Raji (cell line): ENCODE measurements at regions not wholly inside any gene's neighbourhood (a gene's known extent, or its start where the extent isn't known, plus 50 kb on each side); places are given as distances from the start of the nearest gene placed in this dataset.

Source experiments
- POLR2A ChIP-seq: IDR thresholded peaks from 2 replicates; pipeline ENCODE4 v1.6.1; 2011; ENCODE audit warnings: low read depth, low read length, control low read depth; ENCODE audit not compliant: insufficient read depth

DNA sequence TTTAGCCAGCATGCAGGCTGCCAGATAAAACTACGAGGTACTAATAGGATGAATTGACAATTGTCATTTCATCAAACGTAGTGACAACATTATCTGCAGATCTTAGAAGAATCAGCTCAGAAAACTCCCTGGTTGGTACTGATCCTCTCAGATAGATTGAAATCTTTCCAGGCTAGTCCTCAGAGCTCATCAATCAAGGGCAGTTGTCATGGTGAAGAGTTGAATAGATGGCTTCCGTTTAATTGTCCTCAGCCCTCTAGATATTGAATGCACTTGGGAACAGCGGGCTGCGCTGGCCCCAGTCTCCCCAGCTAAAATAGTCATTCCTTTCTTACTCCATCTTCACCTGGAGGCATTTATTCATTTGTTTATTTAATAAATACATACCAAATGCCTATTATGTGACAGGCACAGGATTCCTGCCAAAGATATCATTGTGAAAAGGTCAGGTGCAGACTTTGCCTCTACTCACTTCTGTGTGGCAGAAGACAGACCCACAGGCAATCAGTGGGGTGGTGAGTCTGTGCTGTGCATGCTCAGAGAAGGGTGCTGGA, 1081.6 kb downstream of the TYW1 start:
- TF ChIP-seq POLR2A, result no peak

DNA sequence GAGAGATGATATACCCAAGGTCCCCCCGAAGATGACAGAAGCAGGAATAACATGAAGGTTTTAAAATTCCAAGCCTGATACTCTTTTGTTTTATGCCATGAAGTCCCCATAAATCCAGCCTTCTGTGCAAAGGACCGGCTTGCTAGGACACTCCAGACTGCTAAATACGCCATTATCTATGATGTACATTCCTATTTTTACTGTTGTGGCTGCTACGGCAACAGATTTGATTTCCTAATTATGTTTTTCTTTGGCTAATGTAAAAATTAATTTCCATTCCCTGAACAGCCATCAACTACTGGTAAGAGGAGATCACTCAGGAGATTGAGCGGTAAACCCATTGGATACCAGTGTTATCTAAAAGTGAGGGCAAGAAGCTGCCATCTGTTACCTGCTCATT, 1090.8 kb downstream of the TYW1 start:
- TF ChIP-seq POLR2A, result no peak

DNA sequence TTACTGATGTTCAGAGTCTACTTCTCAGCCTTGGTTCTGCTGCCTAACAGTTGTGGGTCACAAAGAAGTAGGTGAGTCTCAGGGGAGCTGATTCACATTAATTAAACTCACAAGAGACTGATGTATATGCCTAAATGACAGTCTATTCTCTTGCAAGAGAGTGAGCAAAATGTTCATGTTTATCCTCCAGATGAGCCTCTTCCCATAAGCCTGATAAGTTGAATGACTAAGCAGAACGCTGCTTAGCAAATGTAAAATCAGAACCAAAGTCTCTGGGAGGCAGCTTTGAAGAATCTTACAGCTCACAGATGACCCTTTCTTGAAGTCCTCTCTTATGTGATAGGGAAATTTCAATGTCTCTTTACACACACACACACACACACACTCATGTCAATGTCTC, 1092.2 kb downstream of the TYW1 start:
- no peak for TF ChIP-seq POLR2A

DNA sequence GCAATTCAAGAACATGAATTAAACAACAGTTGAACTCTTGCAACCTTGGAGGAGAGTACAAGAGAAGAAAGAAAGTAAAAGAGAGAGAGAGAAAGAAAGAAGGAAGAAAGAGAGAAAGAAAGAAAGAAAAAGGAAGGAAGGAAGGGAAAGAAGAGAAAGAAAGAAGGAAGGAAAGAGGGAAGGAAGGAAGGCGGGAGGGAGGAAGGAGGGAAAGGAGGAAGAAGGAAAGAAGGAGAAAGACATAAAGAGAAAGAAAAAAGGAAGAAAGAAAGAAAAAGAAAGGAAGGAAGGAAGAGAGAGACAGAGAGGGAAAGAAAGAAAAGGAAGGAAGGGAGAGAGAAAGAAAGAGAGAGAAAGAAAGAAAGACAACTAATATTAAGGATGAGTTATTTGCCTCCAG, 1106.7 kb downstream of the TYW1 start:
- TF ChIP-seq POLR2A, result no peak

DNA sequence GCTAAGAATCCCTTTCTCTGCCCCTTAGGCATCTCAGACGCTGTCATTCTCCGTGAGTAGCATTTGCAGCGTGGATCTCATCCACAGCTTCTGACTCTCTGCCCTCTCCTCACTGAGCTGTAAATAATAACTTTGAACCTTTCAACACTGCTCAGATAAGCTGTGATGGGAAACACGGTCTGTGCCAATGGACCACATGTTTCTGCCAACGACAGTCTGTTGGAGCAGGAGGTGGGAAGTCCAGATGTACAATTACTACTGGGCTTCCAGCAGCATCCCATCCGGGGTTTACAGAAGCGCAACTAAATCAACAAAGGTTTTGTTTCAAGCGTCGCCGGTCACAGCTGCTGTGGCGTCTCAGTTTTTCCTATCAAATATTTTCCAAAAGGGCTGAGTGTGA, 1110.6 kb downstream of the TYW1 start:
- TF ChIP-seq POLR2A, result no peak

DNA sequence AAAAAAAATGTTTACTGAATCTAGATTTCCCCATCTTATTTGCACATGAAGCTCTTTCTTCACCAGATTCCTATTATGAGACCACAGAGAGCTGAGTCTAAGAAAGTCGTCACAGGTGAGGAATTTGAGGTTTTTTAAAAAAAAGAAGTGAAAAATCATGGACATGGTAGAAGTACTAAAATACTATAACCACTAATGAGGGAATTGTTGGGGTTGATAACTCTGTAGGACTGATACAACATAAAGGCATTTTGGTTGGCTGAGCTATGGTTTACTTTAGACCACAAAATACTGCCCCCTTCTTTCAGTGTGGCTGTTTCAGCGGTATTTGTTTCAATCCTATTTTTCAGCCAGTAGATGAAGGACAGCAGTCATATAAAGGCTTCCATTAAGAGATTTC, 1111.3 kb downstream of the TYW1 start:
- TF ChIP-seq POLR2A, result no peak

DNA sequence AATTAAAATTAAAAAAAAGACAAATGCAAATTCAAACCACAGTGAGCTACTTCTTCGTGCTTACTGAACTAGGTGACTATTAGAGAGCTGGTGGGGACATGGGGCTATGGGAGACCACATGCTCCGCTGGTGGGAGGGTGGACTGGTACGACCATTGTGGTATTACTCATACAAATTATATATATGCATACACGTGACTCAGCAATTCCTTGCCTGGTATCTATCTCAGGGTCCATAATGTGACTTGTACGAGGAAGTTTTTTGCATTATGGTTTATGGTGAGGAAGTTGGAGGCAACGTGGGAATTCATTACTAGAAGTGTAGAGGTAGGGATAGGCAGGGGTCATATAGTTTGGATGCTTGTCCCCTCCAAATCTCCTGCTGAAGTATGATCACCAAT, 1112.7 kb downstream of the TYW1 start:
- no peak for TF ChIP-seq POLR2A

DNA sequence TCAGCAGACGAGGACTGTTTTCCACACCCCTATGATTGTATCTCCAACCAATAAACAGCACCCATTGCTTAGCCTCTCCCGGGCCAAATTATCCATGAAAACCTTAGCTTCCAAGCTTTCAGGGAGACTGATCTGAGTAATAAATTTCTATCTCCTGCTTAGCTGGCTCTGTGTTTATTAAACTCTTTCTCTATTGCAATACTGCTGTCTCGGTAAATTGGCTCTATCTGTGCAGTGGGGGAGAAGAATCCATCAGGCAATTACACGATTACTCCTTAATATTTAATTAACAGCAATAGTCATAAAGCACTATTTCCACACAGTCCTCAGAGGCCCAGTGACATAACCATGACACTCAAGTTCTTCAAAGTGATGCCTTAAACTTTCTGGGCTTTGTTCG, 1122.8 kb downstream of the TYW1 start:
- no peak for TF ChIP-seq POLR2A

DNA sequence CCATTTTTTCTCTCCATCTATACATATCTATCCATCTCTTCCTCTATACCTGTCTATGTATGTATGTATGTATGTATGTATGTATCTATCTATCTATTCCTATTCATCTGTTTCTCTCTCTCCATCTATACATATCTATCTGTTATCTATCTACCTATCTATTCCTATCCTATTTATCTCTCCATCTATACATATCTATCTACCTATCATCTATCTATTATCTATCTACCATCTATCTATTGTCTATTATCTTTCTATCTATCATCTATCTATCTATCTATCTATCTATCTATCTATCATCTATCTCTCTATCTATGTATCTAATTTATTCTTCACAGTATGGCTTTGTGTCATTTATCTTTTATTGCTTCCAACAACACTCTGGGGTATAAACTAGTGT, 1124.4 kb downstream of the TYW1 start:
- TF ChIP-seq POLR2A, result no peak

DNA sequence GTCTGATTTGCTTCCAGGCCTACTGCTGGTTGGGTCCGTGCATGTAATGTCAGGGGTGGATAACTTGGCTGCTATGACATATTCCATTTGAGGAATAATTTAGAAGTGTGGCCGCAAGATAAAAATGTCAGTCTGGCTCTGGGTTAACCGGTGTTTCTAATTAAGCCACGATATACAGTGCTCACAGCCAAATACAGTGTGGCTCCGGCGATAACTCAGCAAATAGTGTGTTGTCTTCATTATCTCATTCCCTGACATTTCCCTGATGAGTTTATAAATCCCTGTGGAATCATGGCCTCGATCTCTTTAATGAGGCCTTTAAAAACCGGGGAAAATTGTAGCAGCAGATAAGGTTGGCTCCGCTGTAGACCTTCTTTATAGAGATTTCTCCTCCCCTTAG, 1125.0 kb downstream of the TYW1 start:
- TF ChIP-seq POLR2A, result no peak

DNA sequence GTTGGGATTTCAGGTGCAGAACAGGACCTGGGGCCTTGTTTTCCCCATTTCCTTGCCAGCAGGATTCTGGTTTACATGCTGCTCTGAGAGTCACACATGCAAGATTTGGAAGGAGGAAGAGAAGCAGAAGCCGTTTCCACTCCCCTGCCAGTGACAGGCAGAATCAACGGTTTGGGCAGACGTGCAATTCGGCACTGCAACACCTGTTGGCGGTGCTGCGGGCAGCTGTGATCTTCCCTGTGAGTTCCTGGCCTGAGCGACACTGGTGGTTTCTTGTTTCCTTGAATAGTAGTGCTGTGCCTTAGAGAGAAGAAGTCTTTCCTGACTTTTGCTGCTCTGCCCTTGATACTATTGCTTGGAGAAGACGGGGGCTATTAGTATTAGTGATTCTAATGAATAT, 1126.2 kb downstream of the TYW1 start:
- no peak for TF ChIP-seq POLR2A

DNA sequence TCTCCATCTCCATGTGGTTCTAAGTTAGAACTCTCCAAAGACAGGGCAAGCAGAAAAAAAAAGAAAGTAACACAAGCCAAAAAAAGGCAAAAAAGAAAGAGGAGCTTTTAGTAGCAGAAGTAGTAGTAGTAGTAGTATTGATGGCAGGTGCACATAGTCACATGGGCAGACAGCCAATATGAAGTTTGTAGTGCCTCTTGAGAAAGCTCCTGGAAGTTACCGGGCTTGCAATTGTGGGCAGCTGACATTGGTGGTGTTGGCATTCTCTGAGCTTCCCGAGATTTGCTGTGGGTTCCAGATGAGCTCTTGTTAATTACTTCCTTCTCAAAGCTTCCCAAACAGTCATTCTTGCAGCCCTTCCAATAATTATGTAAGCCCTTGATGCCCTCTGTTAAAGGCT, 1128.5 kb downstream of the TYW1 start:
- no peak for TF ChIP-seq POLR2A

DNA sequence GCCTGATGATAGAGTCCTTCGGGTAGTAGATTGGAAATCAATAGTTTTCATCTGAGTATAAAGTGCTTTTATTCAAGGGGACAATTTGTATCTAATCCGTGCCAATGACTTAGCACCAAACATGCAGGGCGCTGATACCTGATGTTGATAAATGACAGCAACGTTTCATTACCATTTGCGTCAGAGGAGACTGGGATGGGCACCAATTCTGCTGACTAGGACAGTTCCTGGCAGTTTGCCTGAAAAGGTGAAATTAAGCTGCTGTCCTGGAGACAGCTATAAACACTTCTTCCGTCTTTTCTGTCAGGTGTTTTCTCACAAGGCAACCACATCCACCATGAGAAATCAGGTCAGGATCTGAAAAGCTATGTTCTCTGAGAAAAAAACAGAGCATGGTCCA, 1136.4 kb downstream of the TYW1 start:
- no peak for TF ChIP-seq POLR2A

DNA sequence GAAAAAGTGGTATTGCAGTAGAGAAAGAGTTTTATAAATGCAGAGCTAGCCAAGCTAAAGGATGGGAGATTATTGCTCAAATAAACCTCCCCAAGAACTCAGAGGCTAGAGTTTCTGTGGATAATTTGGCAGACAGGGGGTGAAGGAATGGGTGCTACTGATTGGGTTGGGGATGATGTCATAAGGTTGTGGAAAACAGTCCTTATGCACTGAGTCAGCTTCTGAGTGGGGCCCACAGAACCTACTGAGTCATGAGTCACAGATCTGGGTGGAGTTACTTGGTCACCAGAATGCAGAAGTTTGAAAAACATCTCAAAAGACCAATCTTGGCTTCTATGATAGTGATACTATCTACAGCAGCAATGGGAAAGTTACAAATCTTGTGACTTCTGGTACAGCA, 1146.7 kb downstream of the TYW1 start:
- TF ChIP-seq POLR2A, result no peak

DNA sequence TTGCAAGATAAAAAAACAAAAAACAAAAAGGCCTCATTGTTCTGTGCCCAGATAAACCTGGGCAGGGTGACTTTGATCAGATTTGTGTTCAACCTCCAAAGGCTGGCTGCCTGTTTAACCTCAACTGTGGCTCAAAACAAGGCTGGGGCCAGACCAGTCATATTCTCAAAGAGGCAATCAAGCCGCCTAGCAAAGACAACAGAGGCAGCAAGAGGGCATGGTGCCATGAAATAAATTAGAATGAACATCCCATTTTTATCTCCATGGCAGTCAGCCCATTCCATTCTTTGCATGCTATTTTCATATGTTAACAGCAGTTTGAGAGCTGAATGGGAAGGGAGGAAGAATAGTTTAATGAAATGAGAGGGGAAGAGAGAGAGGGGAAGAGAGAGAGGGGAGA, 1150.3 kb downstream of the TYW1 start:
- no peak for TF ChIP-seq POLR2A

DNA sequence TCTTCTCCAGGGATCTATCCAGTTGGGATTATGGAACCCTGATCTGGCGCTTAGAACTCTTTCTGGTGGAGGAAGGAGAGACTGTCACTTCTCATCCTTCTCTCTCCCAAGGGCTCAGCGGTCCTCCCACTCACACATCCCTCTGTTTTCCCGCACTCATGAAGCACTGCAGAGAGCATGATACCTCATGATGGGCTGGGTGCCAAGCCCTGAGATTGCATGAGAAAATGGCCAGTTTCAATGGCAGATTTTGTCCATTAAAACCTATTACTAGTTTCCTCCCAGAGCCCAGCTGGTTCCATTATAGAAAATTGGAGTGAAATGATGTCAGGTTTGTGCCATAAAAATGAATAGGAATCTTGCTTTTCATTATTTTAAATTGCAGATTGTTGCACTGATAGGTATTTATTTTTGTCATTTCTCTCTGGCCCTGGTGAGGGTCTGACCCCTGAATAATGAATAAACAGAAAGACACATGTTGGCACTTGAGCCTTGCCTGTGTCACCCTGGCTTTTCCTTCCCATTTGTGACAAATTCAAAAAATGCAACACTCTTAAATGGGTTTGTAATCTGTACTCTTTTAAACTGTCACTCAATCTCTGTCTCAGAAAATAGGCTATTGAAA, 1151.1 kb downstream of the TYW1 start:
- TF ChIP-seq POLR2A, result no peak

DNA sequence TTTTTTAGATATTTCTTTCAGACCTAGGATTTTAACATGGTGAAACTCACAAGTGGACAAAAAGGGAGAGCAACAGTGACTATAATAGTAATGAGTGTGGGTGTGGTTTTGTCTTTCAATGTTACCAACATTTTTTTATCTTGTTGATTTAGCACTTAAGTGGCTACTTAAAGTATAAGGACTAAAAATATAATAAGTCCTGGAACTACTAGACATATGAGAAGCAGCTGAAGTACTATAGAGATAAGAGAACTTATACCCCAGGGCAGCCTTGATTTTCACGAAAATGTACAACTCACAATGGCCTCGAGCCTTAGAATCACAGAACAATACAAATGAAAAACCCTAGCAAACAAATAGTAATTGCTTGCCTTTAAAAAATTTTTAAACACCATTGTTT, 1151.8 kb downstream of the TYW1 start:
- TF ChIP-seq POLR2A, result no peak
